Keratinocyte (primary cell): ENCODE measurements at regions not wholly inside any gene's neighbourhood (a gene's known extent, or its start where the extent isn't known, plus 50 kb on each side); places are given as distances from the start of the nearest gene placed in this dataset.

ENCODE experiments used
- DNase-seq: peaks from one replicate; pipeline ENCODE4 v3.0.0-alpha.2; 2011; ENCODE audit warnings: low read depth, missing footprints, low spot score
- FAIRE-seq: peaks from 2 replicates; lab custom pipeline; 2011; peaks lifted over from hg19 to GRCh38; lab: Jason Lieb, UNC
- H2AFZ ChIP-seq: 2 replicates; pipeline ENCODE4 v1.6.0; 2012; ENCODE audit warnings: low read length, control low read depth, inconsistent platforms; ENCODE audit not compliant: control insufficient read depth
- H3K27ac ChIP-seq: 2 replicates; pipeline ENCODE4 v1.5.1; 2011; ENCODE audit warnings: low read length; ENCODE audit not compliant: control insufficient read depth, insufficient read depth
- H3K27me3 ChIP-seq: 3 replicates; pipeline ENCODE4 v1.6.0; 2011; ENCODE audit warnings: low read length; ENCODE audit not compliant: control insufficient read depth, insufficient read depth; ENCODE audit errors: extremely low read depth
- H3K36me3 ChIP-seq, 2 experiments: 2 replicates in 1 of 2; 3 replicates in 1 of 2; pipeline ENCODE4 v1.5.1; 2011; ENCODE audit warnings: low read length in 2 of 2, mild to moderate bottlenecking in 1 of 2; ENCODE audit not compliant: control insufficient read depth in 2 of 2, insufficient read depth in 2 of 2; ENCODE audit errors: extremely low read depth in 1 of 2
- H3K4me1 ChIP-seq: 3 replicates; pipeline ENCODE4 v1.5.1; 2011; ENCODE audit warnings: low read length; ENCODE audit not compliant: control insufficient read depth, insufficient read depth; ENCODE audit errors: extremely low read depth
- H3K4me2 ChIP-seq: 3 replicates; pipeline ENCODE4 v1.6.0; 2011; ENCODE audit warnings: low read depth, low read length; ENCODE audit not compliant: control insufficient read depth, insufficient read depth; ENCODE audit errors: extremely low read depth
- H3K4me3 ChIP-seq, 3 experiments: fragments of 200-600 bp in 1 of 3; sonication (generic) in 1 of 3; 2 replicates in 2 of 3; 3 replicates in 1 of 3; pipeline ENCODE4 v1.5.1; 2011 to 2016; ENCODE audit warnings: low read length in 3 of 3, mild to moderate bottlenecking in 3 of 3, control low read depth in 2 of 3, inconsistent platforms in 1 of 3, low read depth in 1 of 3, mixed read lengths in 1 of 3, mixed run types in 1 of 3, moderate library complexity in 1 of 3; ENCODE audit not compliant: control insufficient read depth in 2 of 3, insufficient read depth in 2 of 3; ENCODE audit errors: extremely low read depth in 1 of 3
- H3K79me2 ChIP-seq: 2 replicates; pipeline ENCODE4 v1.6.0; 2012; ENCODE audit warnings: low read length; ENCODE audit not compliant: control insufficient read depth, insufficient read depth
- H3K9ac ChIP-seq: 3 replicates; pipeline ENCODE4 v1.6.0; 2011; ENCODE audit warnings: low read length; ENCODE audit not compliant: control insufficient read depth, insufficient read depth; ENCODE audit errors: extremely low read depth
- H3K9me1 ChIP-seq: 3 replicates; pipeline ENCODE4 v1.6.0; 2011; ENCODE audit warnings: low read length; ENCODE audit not compliant: control insufficient read depth, insufficient read depth; ENCODE audit errors: extremely low read depth
- H3K9me3 ChIP-seq: 2 replicates; pipeline ENCODE4 v1.5.1; 2012; ENCODE audit warnings: low read depth, low read length; ENCODE audit not compliant: control insufficient read depth
- H4K20me1 ChIP-seq: 3 replicates; pipeline ENCODE4 v1.6.0; 2011; ENCODE audit warnings: low read length; ENCODE audit not compliant: control insufficient read depth, insufficient read depth; ENCODE audit errors: extremely low read depth
- EZH2 ChIP-seq: IDR thresholded peaks from one replicate; pipeline ENCODE4 v1.6.1; 2012; ENCODE audit warnings: inconsistent platforms, mild to moderate bottlenecking, low read length, moderate library complexity
- dilution Hi-C: fragments of 300-500 bp; cut with MboI; formaldehyde crosslinking; loops from one replicate; pipeline ENCODE4 v1.7.0; 2020; ENCODE audit warnings: low sequenced_read_pairs; ENCODE audit not compliant: extremely low pct_ligation_motif_present
- TF ChIP-seq, protein P1 (sequence below), 3 experiments: IDR thresholded peaks in 1 of 3; conservative IDR thresholded peaks in 1 of 3; optimal IDR thresholded peaks in 1 of 3; 2 replicates in 2 of 3; 3 replicates in 1 of 3; pipeline versions ENCODE3 to v1.5.1; 2011; ENCODE audit warnings: low read length in 3 of 3, mild to moderate bottlenecking in 3 of 3, moderate library complexity in 2 of 3, control low read depth in 1 of 3, inconsistent platforms in 1 of 3; ENCODE audit not compliant: insufficient read depth in 2 of 3; ENCODE audit errors: extremely low read depth in 1 of 3

DNA sequence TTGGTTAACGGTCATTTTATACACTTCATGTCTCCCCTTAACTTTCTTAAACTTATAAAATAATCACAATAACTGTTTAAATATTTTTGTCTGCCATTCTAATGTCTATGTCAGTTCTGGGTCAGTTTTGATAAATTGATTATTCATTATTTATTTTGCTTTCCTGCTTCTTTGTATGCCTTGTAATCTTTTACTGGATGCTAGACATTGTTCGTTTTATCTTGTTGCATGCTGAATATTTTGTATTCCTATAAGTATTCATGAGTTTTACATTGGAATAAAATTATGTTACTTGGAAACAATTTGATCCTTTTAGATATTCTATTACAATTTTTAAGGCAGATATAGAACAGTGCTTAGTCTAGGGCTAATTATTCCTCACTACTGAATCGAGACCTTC is 952.0 kb downstream of the NR2F1-AS1 start:
- Histone ChIP-seq H3K9ac (no peak overlapping the region), H3K9me1 (no peaks in the 10 kb centered on the region), H3K27me3 (no peaks in the 10 kb centered on the region), H3K4me3 (no peak overlapping the region), H3K36me3 (no peaks in the 10 kb centered on the region), H3K4me1 (no peaks in the 10 kb centered on the region), H4K20me1 (no peaks in the 10 kb centered on the region), H3K27ac (no peak overlapping the region), H3K4me2 (no peak overlapping the region), H2AFZ (no peak overlapping the region), H3K9me3 (no peaks in the 10 kb centered on the region), H3K79me2 (no peaks in the 10 kb centered on the region)
- DNase-seq, result no peak
- no peak for FAIRE-seq
- TF ChIP-seq, protein P1, sequence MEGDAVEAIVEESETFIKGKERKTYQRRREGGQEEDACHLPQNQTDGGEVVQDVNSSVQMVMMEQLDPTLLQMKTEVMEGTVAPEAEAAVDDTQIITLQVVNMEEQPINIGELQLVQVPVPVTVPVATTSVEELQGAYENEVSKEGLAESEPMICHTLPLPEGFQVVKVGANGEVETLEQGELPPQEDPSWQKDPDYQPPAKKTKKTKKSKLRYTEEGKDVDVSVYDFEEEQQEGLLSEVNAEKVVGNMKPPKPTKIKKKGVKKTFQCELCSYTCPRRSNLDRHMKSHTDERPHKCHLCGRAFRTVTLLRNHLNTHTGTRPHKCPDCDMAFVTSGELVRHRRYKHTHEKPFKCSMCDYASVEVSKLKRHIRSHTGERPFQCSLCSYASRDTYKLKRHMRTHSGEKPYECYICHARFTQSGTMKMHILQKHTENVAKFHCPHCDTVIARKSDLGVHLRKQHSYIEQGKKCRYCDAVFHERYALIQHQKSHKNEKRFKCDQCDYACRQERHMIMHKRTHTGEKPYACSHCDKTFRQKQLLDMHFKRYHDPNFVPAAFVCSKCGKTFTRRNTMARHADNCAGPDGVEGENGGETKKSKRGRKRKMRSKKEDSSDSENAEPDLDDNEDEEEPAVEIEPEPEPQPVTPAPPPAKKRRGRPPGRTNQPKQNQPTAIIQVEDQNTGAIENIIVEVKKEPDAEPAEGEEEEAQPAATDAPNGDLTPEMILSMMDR (optimal IDR thresholded peaks at IDR 0.05 in 1 of 3, IDR thresholded peaks at IDR 0.05 in 1 of 3, conservative IDR thresholded peaks at IDR 0.05 in 1 of 3; ENCODE audit: extremely low read depth in 1 of 3, insufficient read depth in 2 of 3, low read length in 3 of 3), result no peak
- no peak for TF ChIP-seq EZH2
- dilution Hi-C loops, result no loop called here

DNA sequence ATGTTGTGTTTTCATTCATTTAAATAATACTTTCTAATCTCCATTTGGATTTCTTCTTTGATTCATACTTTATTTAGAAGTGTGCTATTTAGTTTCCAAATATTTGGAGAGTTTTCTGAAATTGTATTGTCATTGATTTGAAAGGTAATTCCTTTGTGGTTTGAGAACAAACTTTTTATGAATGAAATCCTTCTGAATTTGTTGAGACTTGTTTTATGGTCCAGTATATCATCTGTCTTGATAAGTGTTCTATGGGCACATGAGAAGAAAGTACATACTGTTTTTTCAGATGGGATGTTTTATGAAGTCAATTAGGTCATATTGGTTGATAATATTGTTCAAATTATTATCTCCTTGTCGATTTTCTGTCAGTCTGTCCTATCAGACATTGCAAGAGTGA is 953.8 kb downstream of the NR2F1-AS1 start:
- H3K4me2 ChIP-seq, result no peak overlapping the region
- dilution Hi-C loops, result no loop called here

More for the DNA sequence above, 953.8 kb downstream of the NR2F1-AS1 start:
- TF ChIP-seq, protein P1 (optimal IDR thresholded peaks at IDR 0.05 in 1 of 3, IDR thresholded peaks at IDR 0.05 in 1 of 3, conservative IDR thresholded peaks at IDR 0.05 in 1 of 3; ENCODE audit: extremely low read depth in 1 of 3, insufficient read depth in 2 of 3, low read length in 3 of 3), result no peak
- TF ChIP-seq EZH2, result no peak
- no peak overlapping the region for H3K4me3 ChIP-seq
- no peaks in the 10 kb centered on the region for H3K27me3 ChIP-seq
- H3K4me1 ChIP-seq, result no peaks in the 10 kb centered on the region
- H3K79me2 ChIP-seq, result no peaks in the 10 kb centered on the region
- no peaks in the 10 kb centered on the region for H3K9me3 ChIP-seq
- no peaks in the 10 kb centered on the region for H3K9me1 ChIP-seq
- H2AFZ ChIP-seq, result no peak overlapping the region
- H3K27ac ChIP-seq, result no peak overlapping the region
- no peak overlapping the region for H3K9ac ChIP-seq
- DNase-seq, result no peak
- no peaks in the 10 kb centered on the region for H4K20me1 ChIP-seq
- no peaks in the 10 kb centered on the region for H3K36me3 ChIP-seq
- FAIRE-seq, result no peak
